GM10266 (cell line): ENCODE measurements at regions not wholly inside any gene's neighbourhood (a gene's known extent, or its start where the extent isn't known, plus 50 kb on each side); places are given as distances from the start of the nearest gene placed in this dataset.

ENCODE experiments used
- DNase-seq: peaks from one replicate; pipeline ENCODE4 v3.0.0; 2012; ENCODE audit errors: extremely low spot score
- TF ChIP-seq, protein P1 (sequence below): IDR thresholded peaks from 2 replicates; pipeline ENCODE4 v1.5.1; 2012; ENCODE audit warnings: mild to moderate bottlenecking, low read depth; ENCODE audit not compliant: control insufficient read depth, insufficient read depth; ENCODE audit errors: missing control alignments

DNA sequence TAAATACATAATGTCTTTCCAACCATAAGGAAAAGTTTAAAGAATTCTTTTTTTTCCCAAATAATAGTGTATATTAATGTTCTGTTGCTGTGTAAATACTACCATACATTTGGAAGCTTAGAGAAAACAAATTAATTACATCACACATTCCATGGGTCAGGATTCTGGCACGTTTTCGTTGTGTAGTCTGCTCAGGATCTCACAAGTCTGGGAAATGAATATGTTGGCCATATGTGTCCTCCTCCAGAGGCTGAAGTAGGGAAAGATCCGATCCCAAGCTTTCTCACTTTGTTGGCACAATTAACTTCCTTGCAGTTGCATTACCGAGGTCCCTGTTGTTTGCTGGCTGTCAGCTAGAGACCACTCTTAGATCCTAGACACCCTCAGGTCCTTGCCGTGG lies 83.9 kb downstream of the RPRM start:
- TF ChIP-seq, protein P1, sequence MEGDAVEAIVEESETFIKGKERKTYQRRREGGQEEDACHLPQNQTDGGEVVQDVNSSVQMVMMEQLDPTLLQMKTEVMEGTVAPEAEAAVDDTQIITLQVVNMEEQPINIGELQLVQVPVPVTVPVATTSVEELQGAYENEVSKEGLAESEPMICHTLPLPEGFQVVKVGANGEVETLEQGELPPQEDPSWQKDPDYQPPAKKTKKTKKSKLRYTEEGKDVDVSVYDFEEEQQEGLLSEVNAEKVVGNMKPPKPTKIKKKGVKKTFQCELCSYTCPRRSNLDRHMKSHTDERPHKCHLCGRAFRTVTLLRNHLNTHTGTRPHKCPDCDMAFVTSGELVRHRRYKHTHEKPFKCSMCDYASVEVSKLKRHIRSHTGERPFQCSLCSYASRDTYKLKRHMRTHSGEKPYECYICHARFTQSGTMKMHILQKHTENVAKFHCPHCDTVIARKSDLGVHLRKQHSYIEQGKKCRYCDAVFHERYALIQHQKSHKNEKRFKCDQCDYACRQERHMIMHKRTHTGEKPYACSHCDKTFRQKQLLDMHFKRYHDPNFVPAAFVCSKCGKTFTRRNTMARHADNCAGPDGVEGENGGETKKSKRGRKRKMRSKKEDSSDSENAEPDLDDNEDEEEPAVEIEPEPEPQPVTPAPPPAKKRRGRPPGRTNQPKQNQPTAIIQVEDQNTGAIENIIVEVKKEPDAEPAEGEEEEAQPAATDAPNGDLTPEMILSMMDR: no peak
- no peak for DNase-seq

DNA sequence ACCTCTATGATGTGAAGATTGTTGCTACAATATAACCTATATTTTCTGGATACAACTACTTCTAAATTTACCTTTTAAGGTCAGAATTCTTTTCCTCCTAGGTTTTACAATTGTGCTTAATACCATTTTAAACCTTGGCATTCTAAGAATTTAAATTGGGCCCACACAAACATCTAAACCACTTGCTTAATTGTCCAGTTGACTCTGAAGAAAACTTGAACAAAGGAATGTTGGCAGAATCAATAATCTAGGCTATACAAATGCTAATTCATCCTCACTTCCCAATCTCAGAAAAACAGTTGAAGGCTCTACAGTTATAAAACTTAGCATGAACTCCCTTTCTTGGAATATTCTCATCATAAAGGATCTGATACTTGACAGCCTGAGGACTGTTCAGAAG lies 84.3 kb downstream of the RPRM start:
- TF ChIP-seq, protein P1: no peak

DNA sequence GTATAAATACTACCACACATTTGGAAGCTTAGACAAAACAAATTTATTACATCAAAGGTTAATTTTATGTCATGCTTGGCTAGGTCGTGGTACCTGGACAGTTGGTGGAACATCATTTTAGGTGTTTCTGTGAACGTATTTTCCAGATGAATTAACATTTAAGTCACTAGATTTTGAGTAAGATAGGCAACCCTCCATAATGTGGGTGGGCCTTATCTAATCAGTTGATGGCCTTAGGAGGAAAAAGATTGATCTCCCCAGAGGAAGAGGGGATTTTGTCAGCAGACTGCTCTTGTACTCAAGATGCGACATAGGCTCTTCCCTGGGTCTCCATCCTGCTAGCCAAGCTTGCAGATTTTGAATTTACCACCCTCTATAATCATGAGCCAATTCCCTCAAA lies 85.0 kb downstream of the RPRM start:
- TF ChIP-seq, protein P1: no peak
- no peak for DNase-seq

More for the DNA sequence above, 84.3 kb downstream of the RPRM start:
- DNase-seq: no peak

DNA sequence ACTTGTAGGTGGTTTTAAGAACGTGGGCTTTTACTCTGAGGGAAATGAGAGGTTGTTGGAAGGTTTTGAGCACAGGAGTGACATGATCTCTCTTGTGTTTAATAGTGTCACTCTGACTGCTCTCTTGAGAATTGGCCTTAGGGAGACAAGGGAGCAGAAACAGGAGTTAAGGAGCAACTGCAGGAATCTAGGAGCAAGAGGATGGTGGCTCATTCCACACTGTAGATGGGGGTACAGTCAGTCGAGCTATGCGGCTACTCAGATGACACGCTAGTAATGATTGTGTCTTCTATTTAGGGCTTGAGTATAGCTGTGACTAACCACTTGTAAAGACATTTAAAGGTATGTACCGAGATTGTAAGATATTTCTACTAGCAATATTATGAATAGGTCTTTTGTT lies 87.4 kb downstream of the RPRM start:
- no peak for DNase-seq
- TF ChIP-seq, protein P1: no peak

DNA sequence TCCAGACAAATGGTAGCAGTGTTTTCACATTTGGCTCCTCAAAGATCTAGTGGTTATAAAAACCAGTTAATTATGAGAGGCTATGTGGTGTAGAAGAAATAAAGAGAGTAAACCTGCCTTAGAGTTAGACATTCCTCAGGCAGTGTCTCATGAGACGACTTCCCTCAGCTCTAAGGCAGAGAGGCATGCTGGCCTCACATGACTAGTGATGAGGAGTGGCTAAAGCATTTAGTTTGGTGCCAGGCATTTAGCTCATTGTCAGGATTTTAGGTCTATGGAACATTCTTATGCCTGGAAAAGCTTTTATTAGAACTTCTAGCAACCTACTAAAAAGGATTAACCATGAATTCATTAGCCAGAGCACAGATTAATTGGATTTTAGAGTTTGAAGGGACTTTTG lies 90.3 kb downstream of the RPRM start:
- TF ChIP-seq, protein P1: no peak
- no peak for DNase-seq

DNA sequence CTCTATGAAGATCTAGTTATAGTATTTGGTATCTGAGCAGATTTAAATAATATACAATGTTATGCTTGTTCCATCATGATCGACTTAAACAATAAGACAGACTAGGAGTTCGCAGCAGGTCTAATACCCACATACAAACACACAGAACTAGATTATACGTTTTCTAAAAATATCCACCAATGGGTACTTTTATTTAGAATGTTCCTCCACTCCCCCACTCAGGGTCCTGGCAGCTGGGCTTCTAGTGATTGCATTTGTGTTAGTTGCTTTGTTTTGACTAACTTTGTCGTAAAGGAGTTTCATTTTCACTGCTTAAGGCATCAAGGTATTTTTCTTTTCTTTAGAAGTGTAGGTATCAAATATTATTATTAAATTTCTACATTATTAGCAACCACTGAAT lies 91.4 kb downstream of the RPRM start:
- no peak for DNase-seq
- TF ChIP-seq, protein P1: no peak

DNA sequence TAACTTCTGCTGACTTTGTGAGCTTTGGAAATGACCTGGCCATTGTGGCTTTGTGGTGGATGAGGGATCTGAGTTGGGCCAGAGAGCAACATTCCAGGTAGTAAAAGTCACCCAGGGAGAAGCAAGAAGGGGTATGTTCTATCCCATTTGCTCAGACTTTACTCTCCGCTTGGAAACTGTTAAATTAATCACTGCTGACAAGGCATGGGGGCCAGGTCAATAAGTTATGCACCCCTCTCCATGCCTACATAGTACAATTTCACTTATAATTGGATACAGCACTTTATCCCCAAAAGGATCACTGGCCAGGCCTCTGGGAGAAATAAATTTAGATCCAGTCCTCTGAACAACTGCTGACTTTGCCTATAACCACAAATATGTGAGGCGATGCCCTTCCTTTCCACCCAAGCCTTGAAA lies 92.1 kb downstream of the RPRM start:
- DNase-seq: no peak
- TF ChIP-seq, protein P1: no peak
